HFFc6 (cell line): ENCODE measurements at regions not wholly inside any gene's neighbourhood (a gene's known extent, or its start where the extent isn't known, plus 50 kb on each side); places are given as distances from the start of the nearest gene placed in this dataset.

Experiments used
- DNase-seq: peaks from one replicate; pipeline ENCODE4 v3.0.0-alpha.2; 2018
- H3K27ac Mint-ChIP-seq: 2 replicates; pipeline ENCODE4 v1.8.0; 2020; ENCODE audit warnings: mild to moderate bottlenecking, mixed read lengths
- H3K27me3 Mint-ChIP-seq: 2 replicates; pipeline ENCODE4 v1.8.0; 2021; ENCODE audit warnings: mild to moderate bottlenecking, moderate library complexity, mixed read lengths; ENCODE audit not compliant: insufficient read depth
- H3K36me3 Mint-ChIP-seq: 2 replicates; pipeline ENCODE4 v1.8.0; 2021; ENCODE audit warnings: low read depth, mixed read lengths
- H3K4me1 Mint-ChIP-seq: 2 replicates; pipeline ENCODE4 v1.8.0; 2020; ENCODE audit warnings: low read depth, mixed read lengths
- H3K4me3 Mint-ChIP-seq: 2 replicates; pipeline ENCODE4 v1.8.0; 2020; ENCODE audit warnings: mild to moderate bottlenecking, moderate library complexity, mixed read lengths
- H3K9me3 Mint-ChIP-seq: 2 replicates; pipeline ENCODE4 v1.8.0; 2020; ENCODE audit warnings: mild to moderate bottlenecking, mixed read lengths
- TF ChIP-seq, protein P1 (sequence below): fragments of 200-600 bp; sonication (generic); IDR thresholded peaks from 2 replicates; pipeline ENCODE4 v1.5.0; 2021; ENCODE audit warnings: antibody characterized with exemption, mild to moderate bottlenecking

DNA sequence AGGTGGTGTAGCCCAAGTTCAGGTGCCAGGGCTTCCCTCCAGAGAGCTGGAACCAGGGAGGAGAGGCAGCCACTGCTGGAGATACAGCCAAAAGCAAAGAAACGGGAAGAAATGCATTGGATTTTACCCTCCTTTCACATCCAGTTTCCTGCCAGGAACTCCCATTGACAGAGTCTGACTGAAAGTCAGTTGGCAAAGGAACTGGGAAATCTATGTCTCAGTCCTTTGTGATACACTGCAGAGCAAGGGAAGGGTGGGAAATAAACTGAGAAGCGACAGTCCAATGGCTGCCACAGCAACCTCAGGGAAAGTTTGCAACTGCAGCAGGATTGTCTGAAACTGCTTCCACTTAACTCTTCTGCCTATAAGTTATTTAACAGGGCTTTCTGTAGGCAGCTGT is 142.6 kb downstream of the SATB1 start:
- no peak overlapping the region for H3K27ac Mint-ChIP-seq
- H3K4me3 Mint-ChIP-seq: no peak overlapping the region
- no peaks in the 10 kb centered on the region for H3K9me3 Mint-ChIP-seq
- no peaks in the 10 kb centered on the region for H3K36me3 Mint-ChIP-seq
- TF ChIP-seq, protein P1, sequence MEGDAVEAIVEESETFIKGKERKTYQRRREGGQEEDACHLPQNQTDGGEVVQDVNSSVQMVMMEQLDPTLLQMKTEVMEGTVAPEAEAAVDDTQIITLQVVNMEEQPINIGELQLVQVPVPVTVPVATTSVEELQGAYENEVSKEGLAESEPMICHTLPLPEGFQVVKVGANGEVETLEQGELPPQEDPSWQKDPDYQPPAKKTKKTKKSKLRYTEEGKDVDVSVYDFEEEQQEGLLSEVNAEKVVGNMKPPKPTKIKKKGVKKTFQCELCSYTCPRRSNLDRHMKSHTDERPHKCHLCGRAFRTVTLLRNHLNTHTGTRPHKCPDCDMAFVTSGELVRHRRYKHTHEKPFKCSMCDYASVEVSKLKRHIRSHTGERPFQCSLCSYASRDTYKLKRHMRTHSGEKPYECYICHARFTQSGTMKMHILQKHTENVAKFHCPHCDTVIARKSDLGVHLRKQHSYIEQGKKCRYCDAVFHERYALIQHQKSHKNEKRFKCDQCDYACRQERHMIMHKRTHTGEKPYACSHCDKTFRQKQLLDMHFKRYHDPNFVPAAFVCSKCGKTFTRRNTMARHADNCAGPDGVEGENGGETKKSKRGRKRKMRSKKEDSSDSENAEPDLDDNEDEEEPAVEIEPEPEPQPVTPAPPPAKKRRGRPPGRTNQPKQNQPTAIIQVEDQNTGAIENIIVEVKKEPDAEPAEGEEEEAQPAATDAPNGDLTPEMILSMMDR: no peak
- H3K4me1 Mint-ChIP-seq: peaks cover 16% of the 10 kb centered on the region; the same call in 1 of the 2 replicates
- DNase-seq: no peak
- H3K27me3 Mint-ChIP-seq: no peaks in the 10 kb centered on the region; the same call in 1 of the 2 replicates

- no peaks in the 10 kb centered on the region for H3K36me3 Mint-ChIP-seq
- no peak overlapping the region for H3K4me3 Mint-ChIP-seq
- no peak for DNase-seq
- no peaks in the 10 kb centered on the region; the same call in 1 of the 2 replicates for H3K27me3 Mint-ChIP-seq
- H3K9me3 Mint-ChIP-seq: no peaks in the 10 kb centered on the region
- H3K4me1 Mint-ChIP-seq: peaks cover 14% of the 10 kb centered on the region; the same call in 1 of the 2 replicates
- TF ChIP-seq, protein P1: no peak
- no peak overlapping the region for H3K27ac Mint-ChIP-seq
Observed at GRCh38 chr3:18279226-18279737, 145.9 kb downstream of the SATB1 start.

- H3K9me3 Mint-ChIP-seq: no peaks in the 10 kb centered on the region
- no peak for DNase-seq
- H3K27ac Mint-ChIP-seq: no peak overlapping the region
- peaks cover 3% of the 10 kb centered on the region for H3K27me3 Mint-ChIP-seq
- H3K4me3 Mint-ChIP-seq: no peak overlapping the region
- H3K4me1 Mint-ChIP-seq: no peaks in the 10 kb centered on the region
- TF ChIP-seq, protein P1: no peak
- no peaks in the 10 kb centered on the region for H3K36me3 Mint-ChIP-seq
Observed at GRCh38 chr3:18264853-18265252, 160.3 kb downstream of the SATB1 start.

DNA sequence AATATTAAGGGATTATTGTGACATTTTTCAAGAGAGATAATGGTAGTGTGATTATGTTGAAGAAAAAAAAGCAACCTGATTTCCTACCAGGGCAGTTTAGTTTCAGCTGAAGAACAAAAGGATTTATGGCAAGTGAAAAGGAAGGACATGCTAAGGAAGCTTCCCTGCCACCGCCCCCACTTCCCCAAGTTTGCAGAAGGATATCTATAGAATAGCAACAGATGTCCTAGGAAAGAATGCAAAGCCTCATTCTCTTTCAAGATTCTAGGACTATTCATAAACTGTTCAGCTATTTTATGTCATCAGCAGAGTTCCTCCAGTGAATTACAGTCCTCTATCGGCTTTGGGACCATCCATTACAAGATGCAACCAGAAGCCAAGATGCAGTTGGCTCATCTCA is 160.8 kb downstream of the SATB1 start:
- Mint-ChIP-seq H3K27me3 (peaks cover 3% of the 10 kb centered on the region), H3K9me3 (no peaks in the 10 kb centered on the region), H3K27ac (no peak overlapping the region), H3K4me1 (no peaks in the 10 kb centered on the region), H3K36me3 (no peaks in the 10 kb centered on the region), H3K4me3 (no peak overlapping the region)
- no peak for DNase-seq
- TF ChIP-seq, protein P1: no peak

GRCh38 chr3:18258492-18258891 is 166.6 kb downstream of the SATB1 start:
- Mint-ChIP-seq H3K4me3 (no peak overlapping the region), H3K27ac (no peak overlapping the region), H3K27me3 (peaks cover 2% of the 10 kb centered on the region; the same call in 1 of the 2 replicates), H3K9me3 (no peaks in the 10 kb centered on the region), H3K36me3 (no peaks in the 10 kb centered on the region), H3K4me1 (no peaks in the 10 kb centered on the region)
- no peak for DNase-seq
- TF ChIP-seq, protein P1: no peak

DNA sequence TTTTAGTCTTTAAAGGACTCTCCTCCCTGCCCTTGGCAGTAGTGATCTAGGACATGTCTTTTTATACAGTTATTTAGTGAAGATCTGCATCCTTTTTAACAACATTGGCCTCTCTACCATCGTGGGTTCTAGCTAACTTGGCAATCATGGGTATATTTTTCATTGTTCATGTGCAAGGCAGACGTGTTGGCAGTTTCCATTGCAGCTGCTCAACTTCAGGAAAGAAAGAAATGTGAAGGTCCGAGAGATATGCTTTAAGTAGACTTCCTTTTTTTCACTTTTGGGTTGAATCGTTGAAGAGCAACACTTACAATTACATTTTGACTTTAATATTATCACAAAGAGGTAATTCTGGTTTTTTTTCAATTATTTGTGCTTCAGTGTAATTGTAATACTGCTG is 172.6 kb downstream of the SATB1 start:
- Mint-ChIP-seq H3K4me3 (no peak overlapping the region), H3K36me3 (no peaks in the 10 kb centered on the region)

More for the DNA sequence above, 172.6 kb downstream of the SATB1 start:
- Mint-ChIP-seq H3K4me1 (peaks cover 3% of the 10 kb centered on the region), H3K9me3 (no peaks in the 10 kb centered on the region), H3K27ac (no peak overlapping the region), H3K27me3 (no peaks in the 10 kb centered on the region)
- TF ChIP-seq, protein P1: no peak
- DNase-seq: no peak
